OCI-LY7 (cell line): ENCODE measurements at regions not wholly inside any gene's neighbourhood (a gene's known extent, or its start where the extent isn't known, plus 50 kb on each side); places are given as distances from the start of the nearest gene placed in this dataset.

Source experiments
- BruUV-seq: library from RNA; stranded (reverse); fragments of 400-500 nt; replicated peaks from 2 replicates; lab custom pipeline; 2021; lab: Mats Ljungman, UMichigan
- CTCF ChIA-PET: fragments of 300-600 bp; sonication (Branson Sonifier 250); formaldehyde crosslinking; loops from one replicate; lab custom pipeline; 2022; ENCODE audit warnings: antibody characterized with exemption; ENCODE audit not compliant: unreplicated experiment; lab: Charles Lee
- POLR2A ChIA-PET: fragments of 300-600 bp; sonication (Branson Sonifier 250); formaldehyde crosslinking; loops from one replicate; lab custom pipeline; 2022; ENCODE audit warnings: antibody characterized with exemption; lab: Charles Lee
- DNase-seq: peaks from one replicate; pipeline ENCODE4 v3.0.0-alpha.2; 2015; ENCODE audit warnings: low spot score
- H2AFZ ChIP-seq: fragments of 200-600 bp; sonication (generic), shearing (Covaris generic); 2 replicates; pipeline ENCODE4 v1.6.1; 2014; ENCODE audit warnings: mild to moderate bottlenecking, antibody characterized with exemption, low read length, moderate library complexity
- H3K27ac ChIP-seq: fragments of 200-600 bp; sonication (generic); 2 replicates; pipeline ENCODE4 v1.5.1; 2014; ENCODE audit warnings: mixed run types, low read depth, mild to moderate bottlenecking, moderate library complexity, low read length, inconsistent platforms; ENCODE audit not compliant: poor library complexity, severe bottlenecking
- H3K36me3 ChIP-seq: fragments of 200-600 bp; sonication (generic); 2 replicates; pipeline ENCODE4 v1.6.1; 2014; ENCODE audit warnings: mild to moderate bottlenecking, antibody characterized with exemption, low read length, moderate library complexity, mixed read lengths; ENCODE audit not compliant: insufficient read depth
- H3K4me1 ChIP-seq: fragments of 200-600 bp; sonication (generic); 2 replicates; pipeline ENCODE4 v1.5.1; 2014; ENCODE audit warnings: mild to moderate bottlenecking, low read length; ENCODE audit not compliant: insufficient read depth, poor library complexity, severe bottlenecking
- H3K4me2 ChIP-seq: fragments of 200-600 bp; sonication (generic); 2 replicates; pipeline ENCODE4 v1.6.1; 2014; ENCODE audit warnings: mild to moderate bottlenecking, low read length
- H3K4me3 ChIP-seq: fragments of 200-600 bp; sonication (generic); 2 replicates; pipeline ENCODE4 v1.5.1; 2014; ENCODE audit warnings: mild to moderate bottlenecking, low read depth, low read length; ENCODE audit not compliant: poor library complexity, severe bottlenecking
- H3K79me2 ChIP-seq: fragments of 200-600 bp; sonication (generic); 2 replicates; pipeline ENCODE4 v1.6.1; 2016; ENCODE audit warnings: low read depth, mild to moderate bottlenecking, low read length, moderate library complexity, mixed read lengths; ENCODE audit not compliant: insufficient read depth
- H3K9me2 ChIP-seq: fragments of 200-600 bp; sonication (generic); 2 replicates; pipeline ENCODE4 v1.6.1; 2016; ENCODE audit warnings: mild to moderate bottlenecking, low read length, mixed read lengths; ENCODE audit not compliant: insufficient read depth
- H3K9me3 ChIP-seq: fragments of 200-600 bp; sonication (generic); 2 replicates; pipeline ENCODE4 v1.6.1; 2014; ENCODE audit warnings: mild to moderate bottlenecking, mixed run types, low read length, mixed read lengths
- H4K20me1 ChIP-seq: fragments of 200-600 bp; sonication (generic); 2 replicates; pipeline ENCODE4 v1.6.1; 2014; ENCODE audit warnings: mild to moderate bottlenecking, antibody characterized with exemption, low read length, moderate library complexity, mixed read lengths; ENCODE audit not compliant: insufficient read depth
- EZH2phosphoT487 ChIP-seq: fragments of 200-600 bp; sonication (generic); IDR thresholded peaks from 2 replicates; pipeline ENCODE4 v1.6.1; 2018; ENCODE audit warnings: low read depth, borderline replicate concordance, mild to moderate bottlenecking, mixed run types, antibody characterized with exemption, low read length, moderate library complexity, mixed read lengths
- intact Hi-C: fragments of 100-400 bp; cut with micrococcal nuclease; formaldehyde crosslinking; loops from one replicate; pipeline ENCODE4 v1.10.0; 2022; ENCODE audit not compliant: unreplicated experiment
- TF ChIP-seq, protein P1 (sequence below): fragments of 200-600 bp; sonication (generic); conservative IDR thresholded peaks from 2 replicates; pipeline ENCODE4 v1.5.1; 2014; ENCODE audit warnings: mild to moderate bottlenecking, antibody characterized with exemption, low read length, moderate library complexity, mixed read lengths

DNA sequence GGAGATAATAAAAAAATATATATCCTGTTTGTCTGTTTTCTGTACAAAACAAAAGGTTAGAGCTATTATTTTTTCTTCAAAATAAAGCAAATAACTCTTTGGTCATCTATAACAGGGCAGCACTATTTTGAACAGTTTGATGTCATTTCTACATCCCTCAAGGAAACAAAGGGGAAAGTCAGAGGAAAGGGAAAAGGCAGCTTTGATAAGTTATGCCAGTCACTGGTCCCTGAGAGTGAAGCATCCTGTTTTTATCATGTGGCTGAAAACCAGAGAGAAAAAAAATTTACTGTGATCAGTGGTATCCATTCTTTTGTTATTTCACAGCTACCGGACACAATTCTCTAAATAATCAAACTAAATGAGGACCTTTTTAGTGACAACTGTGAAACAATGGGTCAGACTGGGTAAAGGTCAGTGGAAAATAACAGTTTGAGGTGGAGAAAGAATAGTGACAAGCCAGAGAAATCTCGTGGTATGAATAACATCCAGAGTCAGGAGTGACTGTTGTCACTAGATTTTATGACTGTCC, 356.0 kb downstream of the HDGFL1 start:
- TF ChIP-seq, protein P1, sequence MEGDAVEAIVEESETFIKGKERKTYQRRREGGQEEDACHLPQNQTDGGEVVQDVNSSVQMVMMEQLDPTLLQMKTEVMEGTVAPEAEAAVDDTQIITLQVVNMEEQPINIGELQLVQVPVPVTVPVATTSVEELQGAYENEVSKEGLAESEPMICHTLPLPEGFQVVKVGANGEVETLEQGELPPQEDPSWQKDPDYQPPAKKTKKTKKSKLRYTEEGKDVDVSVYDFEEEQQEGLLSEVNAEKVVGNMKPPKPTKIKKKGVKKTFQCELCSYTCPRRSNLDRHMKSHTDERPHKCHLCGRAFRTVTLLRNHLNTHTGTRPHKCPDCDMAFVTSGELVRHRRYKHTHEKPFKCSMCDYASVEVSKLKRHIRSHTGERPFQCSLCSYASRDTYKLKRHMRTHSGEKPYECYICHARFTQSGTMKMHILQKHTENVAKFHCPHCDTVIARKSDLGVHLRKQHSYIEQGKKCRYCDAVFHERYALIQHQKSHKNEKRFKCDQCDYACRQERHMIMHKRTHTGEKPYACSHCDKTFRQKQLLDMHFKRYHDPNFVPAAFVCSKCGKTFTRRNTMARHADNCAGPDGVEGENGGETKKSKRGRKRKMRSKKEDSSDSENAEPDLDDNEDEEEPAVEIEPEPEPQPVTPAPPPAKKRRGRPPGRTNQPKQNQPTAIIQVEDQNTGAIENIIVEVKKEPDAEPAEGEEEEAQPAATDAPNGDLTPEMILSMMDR: no peak
- no peak for TF ChIP-seq EZH2phosphoT487
- Histone ChIP-seq H4K20me1 (no peaks in the 10 kb centered on the region), H2AFZ (no peak overlapping the region), H3K36me3 (no peaks in the 10 kb centered on the region), H3K27ac (no peak overlapping the region), H3K79me2 (no peaks in the 10 kb centered on the region), H3K9me2 (no peaks in the 10 kb centered on the region), H3K9me3 (no peaks in the 10 kb centered on the region), H3K4me3 (no peak overlapping the region), H3K4me2 (no peak overlapping the region), H3K4me1 (no peaks in the 10 kb centered on the region)
- POLR2A ChIA-PET: no interaction called here
- intact Hi-C loops: no loop called here
- DNase-seq: no peak
- BruUV-seq: no TSS peak
- CTCF ChIA-PET: no interaction called here

DNA sequence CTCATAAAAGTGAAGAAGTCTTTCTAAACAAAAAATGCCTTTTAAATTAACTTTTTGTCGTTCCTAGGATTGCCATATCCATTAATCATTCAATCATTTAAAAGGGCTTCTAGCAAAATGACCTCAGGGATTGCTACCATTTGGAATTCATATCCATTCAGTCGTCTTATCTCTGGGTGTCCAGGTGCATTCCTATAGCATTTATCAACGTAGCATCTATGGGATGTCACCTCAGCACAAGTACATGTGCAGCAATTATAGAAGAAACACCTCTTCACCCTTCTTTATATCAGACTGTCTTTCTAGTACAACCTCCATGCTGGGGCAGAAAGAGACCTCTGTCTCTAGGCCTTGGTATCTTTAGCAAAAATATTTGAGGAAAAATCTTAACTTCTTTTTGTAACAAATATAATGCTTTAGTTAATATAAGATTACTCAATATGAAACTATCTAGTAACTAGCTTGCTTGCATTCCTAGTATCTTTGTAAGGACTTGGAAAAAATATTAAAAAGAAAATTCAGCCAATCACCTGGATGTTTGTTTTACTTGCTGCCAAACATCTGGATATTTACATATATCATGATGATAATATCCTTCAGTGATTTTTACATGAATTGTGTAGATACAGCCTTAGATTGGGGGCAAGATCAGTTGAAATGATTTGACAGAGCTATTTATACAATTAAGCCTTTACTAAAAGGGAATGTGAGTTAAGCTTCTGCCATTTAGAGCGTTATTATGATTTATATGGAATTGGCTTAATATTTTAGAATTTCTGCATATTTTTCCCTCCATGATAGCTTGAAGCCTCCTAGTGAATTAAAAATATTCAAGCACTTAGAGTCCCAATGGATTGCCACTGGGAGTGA, 356.8 kb downstream of the HDGFL1 start:
- no peaks in the 10 kb centered on the region for H4K20me1 ChIP-seq
- no peak overlapping the region for H3K4me3 ChIP-seq
- H3K4me1 ChIP-seq: no peaks in the 10 kb centered on the region
- no peaks in the 10 kb centered on the region for H3K79me2 ChIP-seq
- no peaks in the 10 kb centered on the region for H3K9me3 ChIP-seq
- CTCF ChIA-PET: no interaction called here
- no peak overlapping the region for H3K27ac ChIP-seq
- no peaks in the 10 kb centered on the region for H3K9me2 ChIP-seq
- no TSS peak for BruUV-seq
- H3K36me3 ChIP-seq: no peaks in the 10 kb centered on the region
- POLR2A ChIA-PET: no interaction called here
- DNase-seq: no peak
- TF ChIP-seq, protein P1: no peak
- no peak for TF ChIP-seq EZH2phosphoT487
- H3K4me2 ChIP-seq: no peak overlapping the region
- H2AFZ ChIP-seq: no peak overlapping the region
- intact Hi-C loops: no loop called here
